OCI-LY3 (cell line): ENCODE measurements at regions not wholly inside any gene's neighbourhood (a gene's known extent, or its start where the extent isn't known, plus 50 kb on each side); places are given as distances from the start of the nearest gene placed in this dataset.

Experiments
- H2AFZ ChIP-seq: fragments of 200-600, 300-600 bp; shearing (Covaris generic); 2 replicates; pipeline ENCODE4 v1.6.0; 2014; ENCODE audit warnings: antibody characterized with exemption, low read depth, low read length
- H3K27ac ChIP-seq: fragments of 200-600, 300-600 bp; sonication (generic); 2 replicates; pipeline ENCODE4 v1.5.1; 2014; ENCODE audit warnings: mild to moderate bottlenecking, low read length, moderate library complexity, mixed read lengths
- H3K27me3 ChIP-seq: fragments of 200-600, 300-600 bp; sonication (generic); 2 replicates; pipeline ENCODE4 v1.6.1; 2014; ENCODE audit warnings: low read depth, low read length, mixed read lengths
- H3K36me3 ChIP-seq: fragments of 200-600, 300-600 bp; sonication (generic); replicated peaks from 2 replicates; pipeline ENCODE3; 2014; ENCODE audit warnings: low read depth, low read length, mixed read lengths
- H3K4me1 ChIP-seq: fragments of 300-600, 200-600 bp; sonication (generic); 2 replicates; pipeline ENCODE4 v1.6.1; 2014; ENCODE audit warnings: low read length, mixed read lengths
- H3K4me2 ChIP-seq: fragments of 200-600, 300-600 bp; sonication (generic); 2 replicates; pipeline ENCODE4 v1.6.1; 2014; ENCODE audit warnings: low read length, mixed read lengths
- H3K4me3 ChIP-seq: fragments of 300-600, 200-600 bp; sonication (generic); 2 replicates; pipeline ENCODE4 v1.5.1; 2014; ENCODE audit warnings: antibody characterized with exemption, mild to moderate bottlenecking, low read length, moderate library complexity
- H3K79me2 ChIP-seq: fragments of 300-600, 200-600 bp; shearing (Covaris generic); 2 replicates; pipeline ENCODE4 v1.6.1; 2014; ENCODE audit warnings: mild to moderate bottlenecking, low read length, mixed read lengths
- H3K9ac ChIP-seq: fragments of 300-600, 200-600 bp; shearing (Covaris generic); 2 replicates; pipeline ENCODE4 v1.6.0; 2014; ENCODE audit warnings: mild to moderate bottlenecking, low read length, moderate library complexity
- H3K9me3 ChIP-seq: fragments of 200-600, 300-600 bp; shearing (Covaris generic); 2 replicates; pipeline ENCODE4 v1.6.1; 2014; ENCODE audit warnings: low read length, mixed read lengths; ENCODE audit not compliant: insufficient read depth
- H4K20me1 ChIP-seq: fragments of 200-600, 300-600 bp; sonication (generic); 2 replicates; pipeline ENCODE4 v1.6.1; 2016; ENCODE audit warnings: low read length, mixed read lengths; ENCODE audit not compliant: insufficient read depth
- EZH2phosphoT487 ChIP-seq: fragments of 200-600 bp; shearing (Covaris generic); IDR thresholded peaks from 2 replicates; pipeline ENCODE4 v1.6.1; 2018; ENCODE audit warnings: antibody characterized with exemption, mixed run types, low read depth
- TF ChIP-seq, protein P1 (sequence below): fragments of 200-600, 300-600 bp; sonication (generic); IDR thresholded peaks from 2 replicates; pipeline ENCODE4 v1.5.1; 2014; ENCODE audit warnings: antibody characterized with exemption, low read length, low read depth

DNA sequence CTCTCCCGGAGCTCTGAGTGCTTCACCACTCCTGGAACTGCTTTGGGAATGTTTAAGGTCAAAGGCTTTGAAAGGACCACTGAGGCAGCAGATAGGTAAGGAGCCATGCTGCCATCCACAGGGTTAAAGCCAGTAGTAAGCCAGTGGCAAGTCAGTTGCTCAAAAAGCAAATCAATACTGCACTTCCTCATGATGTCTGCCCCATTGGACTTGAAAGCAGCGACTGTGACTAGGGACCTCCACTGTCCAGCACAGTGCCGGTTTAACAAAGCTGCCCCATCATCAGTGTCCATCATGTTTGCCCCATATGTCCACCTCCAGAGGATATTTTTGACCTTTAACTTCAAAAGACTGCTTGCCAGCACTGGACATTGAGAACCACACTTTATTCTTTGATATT is 49.9 kb upstream of the FGF13 start:
- no peak overlapping the region for H3K4me3 ChIP-seq
- no peaks in the 10 kb centered on the region for H4K20me1 ChIP-seq
- H3K36me3 ChIP-seq: no peaks in the 10 kb centered on the region
- no peak overlapping the region for H2AFZ ChIP-seq
- H3K4me2 ChIP-seq: no peak overlapping the region
- no peak overlapping the region for H3K27ac ChIP-seq
- TF ChIP-seq, protein P1, sequence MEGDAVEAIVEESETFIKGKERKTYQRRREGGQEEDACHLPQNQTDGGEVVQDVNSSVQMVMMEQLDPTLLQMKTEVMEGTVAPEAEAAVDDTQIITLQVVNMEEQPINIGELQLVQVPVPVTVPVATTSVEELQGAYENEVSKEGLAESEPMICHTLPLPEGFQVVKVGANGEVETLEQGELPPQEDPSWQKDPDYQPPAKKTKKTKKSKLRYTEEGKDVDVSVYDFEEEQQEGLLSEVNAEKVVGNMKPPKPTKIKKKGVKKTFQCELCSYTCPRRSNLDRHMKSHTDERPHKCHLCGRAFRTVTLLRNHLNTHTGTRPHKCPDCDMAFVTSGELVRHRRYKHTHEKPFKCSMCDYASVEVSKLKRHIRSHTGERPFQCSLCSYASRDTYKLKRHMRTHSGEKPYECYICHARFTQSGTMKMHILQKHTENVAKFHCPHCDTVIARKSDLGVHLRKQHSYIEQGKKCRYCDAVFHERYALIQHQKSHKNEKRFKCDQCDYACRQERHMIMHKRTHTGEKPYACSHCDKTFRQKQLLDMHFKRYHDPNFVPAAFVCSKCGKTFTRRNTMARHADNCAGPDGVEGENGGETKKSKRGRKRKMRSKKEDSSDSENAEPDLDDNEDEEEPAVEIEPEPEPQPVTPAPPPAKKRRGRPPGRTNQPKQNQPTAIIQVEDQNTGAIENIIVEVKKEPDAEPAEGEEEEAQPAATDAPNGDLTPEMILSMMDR: no peak
- TF ChIP-seq EZH2phosphoT487: no peak
- H3K4me1 ChIP-seq: no peaks in the 10 kb centered on the region
- H3K27me3 ChIP-seq: no peaks in the 10 kb centered on the region
- H3K79me2 ChIP-seq: no peaks in the 10 kb centered on the region
- H3K9ac ChIP-seq: no peak overlapping the region
- no peaks in the 10 kb centered on the region for H3K9me3 ChIP-seq
